MM.1S (cell line): ENCODE measurements at regions not wholly inside any gene's neighbourhood (a gene's known extent, or its start where the extent isn't known, plus 50 kb on each side); places are given as distances from the start of the nearest gene placed in this dataset.

Experiments used
- EZH2 ChIP-seq: fragments of 300-600 bp; sonication (generic); optimal IDR thresholded peaks from 2 replicates; pipeline ENCODE3; 2017; ENCODE audit warnings: low read depth, mild to moderate bottlenecking, antibody characterized with exemption, low read length, mixed read lengths
- EZH2phosphoT487 ChIP-seq: fragments of 300-600 bp; sonication (generic); IDR thresholded peaks from 2 replicates; pipeline ENCODE4 v1.6.1; 2018; ENCODE audit warnings: antibody characterized with exemption, low read length
- TF ChIP-seq, protein P1 (sequence below): fragments of 300-600 bp; sonication (generic); IDR thresholded peaks from 2 replicates; pipeline ENCODE4 v1.5.1; 2016; ENCODE audit warnings: antibody characterized with exemption, low read length, mixed read lengths

- TF ChIP-seq, protein P1, sequence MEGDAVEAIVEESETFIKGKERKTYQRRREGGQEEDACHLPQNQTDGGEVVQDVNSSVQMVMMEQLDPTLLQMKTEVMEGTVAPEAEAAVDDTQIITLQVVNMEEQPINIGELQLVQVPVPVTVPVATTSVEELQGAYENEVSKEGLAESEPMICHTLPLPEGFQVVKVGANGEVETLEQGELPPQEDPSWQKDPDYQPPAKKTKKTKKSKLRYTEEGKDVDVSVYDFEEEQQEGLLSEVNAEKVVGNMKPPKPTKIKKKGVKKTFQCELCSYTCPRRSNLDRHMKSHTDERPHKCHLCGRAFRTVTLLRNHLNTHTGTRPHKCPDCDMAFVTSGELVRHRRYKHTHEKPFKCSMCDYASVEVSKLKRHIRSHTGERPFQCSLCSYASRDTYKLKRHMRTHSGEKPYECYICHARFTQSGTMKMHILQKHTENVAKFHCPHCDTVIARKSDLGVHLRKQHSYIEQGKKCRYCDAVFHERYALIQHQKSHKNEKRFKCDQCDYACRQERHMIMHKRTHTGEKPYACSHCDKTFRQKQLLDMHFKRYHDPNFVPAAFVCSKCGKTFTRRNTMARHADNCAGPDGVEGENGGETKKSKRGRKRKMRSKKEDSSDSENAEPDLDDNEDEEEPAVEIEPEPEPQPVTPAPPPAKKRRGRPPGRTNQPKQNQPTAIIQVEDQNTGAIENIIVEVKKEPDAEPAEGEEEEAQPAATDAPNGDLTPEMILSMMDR: no peak
- TF ChIP-seq EZH2phosphoT487: no peak
- TF ChIP-seq EZH2: no peak
Observed at GRCh38 chrX:124257924-124258702, 74.3 kb upstream of the TEX13D start.
